A204.1 (cell line): ENCODE measurements at regions not wholly inside any gene's neighbourhood (a gene's known extent, or its start where the extent isn't known, plus 50 kb on each side); places are given as distances from the start of the nearest gene placed in this dataset.

Experiments used
- FAIRE-seq: peaks from 2 replicates; lab custom pipeline; 2012; peaks lifted over from hg19 to GRCh38; lab: Jason Lieb, UNC

GRCh38 chr5:18970000-18970399, 1018.0 kb downstream of the CDH18 start:
- no peak for FAIRE-seq

- FAIRE-seq: no peak
Measured at GRCh38 chr5:18972177-18972576, 1015.8 kb downstream of the CDH18 start.

- no peak for FAIRE-seq
Measured at GRCh38 chr5:18975624-18976023, 1012.4 kb downstream of the CDH18 start.

- FAIRE-seq: no peak
Measured at GRCh38 chr5:18977880-18978279, 1010.1 kb downstream of the CDH18 start.

GRCh38 chr5:18984559-18985080, 1003.4 kb downstream of the CDH18 start:
- no peak for FAIRE-seq

GRCh38 chr5:18985171-18985758, 1002.7 kb downstream of the CDH18 start:
- FAIRE-seq: no peak

- no peak for FAIRE-seq
Measured at GRCh38 chr5:18987101-18987500, 1000.9 kb downstream of the CDH18 start.

- FAIRE-seq: no peak
Measured at GRCh38 chr5:18990852-18991251, 997.1 kb downstream of the CDH18 start.

- no peak for FAIRE-seq
Measured at GRCh38 chr5:18992264-18992663, 995.7 kb downstream of the CDH18 start.

- no peak for FAIRE-seq
Measured at GRCh38 chr5:18999478-18999877, 988.5 kb downstream of the CDH18 start.

- no peak for FAIRE-seq
Measured at GRCh38 chr5:19001054-19001453, 986.9 kb downstream of the CDH18 start.

GRCh38 chr5:19001539-19001938, 986.5 kb downstream of the CDH18 start:
- no peak for FAIRE-seq

GRCh38 chr5:19002111-19002510, 985.9 kb downstream of the CDH18 start:
- FAIRE-seq: no peak

- no peak for FAIRE-seq
Measured at GRCh38 chr5:19018822-19019221, 969.2 kb downstream of the CDH18 start.

- no peak for FAIRE-seq
Measured at GRCh38 chr5:19031491-19031890, 956.5 kb downstream of the CDH18 start.

- FAIRE-seq: no peak
Measured at GRCh38 chr5:19035816-19036215, 952.2 kb downstream of the CDH18 start.

- FAIRE-seq: no peak
Measured at GRCh38 chr5:19042106-19042505, 945.9 kb downstream of the CDH18 start.

GRCh38 chr5:19044311-19044710, 943.7 kb downstream of the CDH18 start:
- no peak for FAIRE-seq

GRCh38 chr5:19044931-19045695, 942.9 kb downstream of the CDH18 start:
- FAIRE-seq: no peak

- no peak for FAIRE-seq
Measured at GRCh38 chr5:19047277-19047676, 940.7 kb downstream of the CDH18 start.

GRCh38 chr5:19048726-19049125, 939.3 kb downstream of the CDH18 start:
- no peak for FAIRE-seq

- no peak for FAIRE-seq
Measured at GRCh38 chr5:19058216-19058615, 929.8 kb downstream of the CDH18 start.

- FAIRE-seq: no peak
Measured at GRCh38 chr5:19064094-19064493, 923.9 kb downstream of the CDH18 start.

GRCh38 chr5:19067741-19068140, 920.3 kb downstream of the CDH18 start:
- FAIRE-seq: no peak
